ENCODE measurements at regions not wholly inside any gene's neighbourhood (a gene's known extent, or its start where the extent isn't known, plus 50 kb on each side); places are given as distances from the start of the nearest gene placed in this dataset.

GRCh38 chr19:33887891-33888290 is 91.2 kb downstream of the KCTD15 start:
- TF ChIP-seq, protein P1, sequence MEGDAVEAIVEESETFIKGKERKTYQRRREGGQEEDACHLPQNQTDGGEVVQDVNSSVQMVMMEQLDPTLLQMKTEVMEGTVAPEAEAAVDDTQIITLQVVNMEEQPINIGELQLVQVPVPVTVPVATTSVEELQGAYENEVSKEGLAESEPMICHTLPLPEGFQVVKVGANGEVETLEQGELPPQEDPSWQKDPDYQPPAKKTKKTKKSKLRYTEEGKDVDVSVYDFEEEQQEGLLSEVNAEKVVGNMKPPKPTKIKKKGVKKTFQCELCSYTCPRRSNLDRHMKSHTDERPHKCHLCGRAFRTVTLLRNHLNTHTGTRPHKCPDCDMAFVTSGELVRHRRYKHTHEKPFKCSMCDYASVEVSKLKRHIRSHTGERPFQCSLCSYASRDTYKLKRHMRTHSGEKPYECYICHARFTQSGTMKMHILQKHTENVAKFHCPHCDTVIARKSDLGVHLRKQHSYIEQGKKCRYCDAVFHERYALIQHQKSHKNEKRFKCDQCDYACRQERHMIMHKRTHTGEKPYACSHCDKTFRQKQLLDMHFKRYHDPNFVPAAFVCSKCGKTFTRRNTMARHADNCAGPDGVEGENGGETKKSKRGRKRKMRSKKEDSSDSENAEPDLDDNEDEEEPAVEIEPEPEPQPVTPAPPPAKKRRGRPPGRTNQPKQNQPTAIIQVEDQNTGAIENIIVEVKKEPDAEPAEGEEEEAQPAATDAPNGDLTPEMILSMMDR (conservative IDR thresholded peaks at IDR 0.05; ENCODE audit: low read depth, low read length) = no peak
- Histone ChIP-seq H3K9ac (no peak overlapping the region), H3K4me2 (no peak overlapping the region), H3K27ac (no peak overlapping the region), H4K20me1 (ENCODE audit: insufficient read depth) (no peaks in the 10 kb centered on the region), H3K4me1 (ENCODE audit: low read depth, poor library complexity, severe bottlenecking) (no peaks in the 10 kb centered on the region), H3K4me3 (IDR thresholded peaks at IDR 0.05; ENCODE audit: insufficient read depth, low read depth, low read length) (no peak overlapping the region), H2AFZ (ENCODE audit: low read depth) (no peak overlapping the region), H3K36me3 (ENCODE audit: insufficient read depth) (no peaks in the 10 kb centered on the region), H3K79me2 (ENCODE audit: insufficient read depth, low read depth) (no peaks in the 10 kb centered on the region), H3K27me3 (ENCODE audit: insufficient read depth, low read depth) (no peaks in the 10 kb centered on the region)

- Histone ChIP-seq H3K4me3 (IDR thresholded peaks at IDR 0.05; ENCODE audit: insufficient read depth, low read depth, low read length) (no peak overlapping the region), H4K20me1 (ENCODE audit: insufficient read depth) (no peaks in the 10 kb centered on the region), H3K27me3 (ENCODE audit: insufficient read depth, low read depth) (no peaks in the 10 kb centered on the region), H2AFZ (ENCODE audit: low read depth) (no peak overlapping the region), H3K4me1 (ENCODE audit: low read depth, poor library complexity, severe bottlenecking) (no peaks in the 10 kb centered on the region), H3K27ac (no peak overlapping the region), H3K9ac (no peak overlapping the region), H3K4me2 (no peak overlapping the region), H3K79me2 (ENCODE audit: insufficient read depth, low read depth) (no peaks in the 10 kb centered on the region), H3K36me3 (ENCODE audit: insufficient read depth) (no peaks in the 10 kb centered on the region)
- TF ChIP-seq, protein P1 (conservative IDR thresholded peaks at IDR 0.05; ENCODE audit: low read depth, low read length) = no peak
Measured at GRCh38 chr19:33888665-33889064, 92.0 kb downstream of the KCTD15 start.

- H4K20me1 ChIP-seq (ENCODE audit: insufficient read depth) = no peaks in the 10 kb centered on the region
- no peak overlapping the region for H2AFZ ChIP-seq (ENCODE audit: low read depth)
- H3K4me1 ChIP-seq (ENCODE audit: low read depth, poor library complexity, severe bottlenecking) = no peaks in the 10 kb centered on the region
- H3K79me2 ChIP-seq (ENCODE audit: insufficient read depth, low read depth) = no peaks in the 10 kb centered on the region
- H3K27me3 ChIP-seq (ENCODE audit: insufficient read depth, low read depth) = no peaks in the 10 kb centered on the region
- H3K36me3 ChIP-seq (ENCODE audit: insufficient read depth) = no peaks in the 10 kb centered on the region
- H3K4me2 ChIP-seq = no peak overlapping the region
- no peak overlapping the region for H3K4me3 ChIP-seq (IDR thresholded peaks at IDR 0.05; ENCODE audit: insufficient read depth, low read depth, low read length)
- H3K27ac ChIP-seq = no peak overlapping the region
- H3K9ac ChIP-seq = no peak overlapping the region
- TF ChIP-seq, protein P1 (conservative IDR thresholded peaks at IDR 0.05; ENCODE audit: low read depth, low read length) = no peak
Measured at GRCh38 chr19:33890569-33890968, 93.9 kb downstream of the KCTD15 start.

DNA sequence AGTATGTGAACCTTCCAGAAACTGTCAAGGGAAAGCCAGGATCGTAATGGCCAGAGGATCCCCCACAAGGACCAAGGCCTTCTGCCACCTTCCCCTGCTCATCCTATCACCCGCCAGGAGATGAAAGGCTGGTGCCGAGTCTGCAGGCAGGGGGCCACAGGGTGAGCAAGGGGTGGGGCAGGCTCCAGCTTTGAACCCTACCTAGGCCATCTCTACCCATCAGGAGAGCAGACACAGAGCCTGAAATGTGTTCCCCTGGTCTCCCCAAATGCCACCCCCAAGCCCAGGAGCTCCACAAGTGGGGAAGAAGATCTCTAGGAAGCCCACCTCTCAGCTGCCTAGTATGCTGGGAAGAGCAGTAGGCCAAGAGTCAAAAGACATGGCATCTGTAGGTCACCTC is 95.1 kb downstream of the KCTD15 start:
- H3K27ac ChIP-seq = no peak overlapping the region
- H3K79me2 ChIP-seq (ENCODE audit: insufficient read depth, low read depth) = no peaks in the 10 kb centered on the region
- no peaks in the 10 kb centered on the region for H4K20me1 ChIP-seq (ENCODE audit: insufficient read depth)
- no peak overlapping the region for H3K9ac ChIP-seq
- H3K4me2 ChIP-seq = no peak overlapping the region
- H3K36me3 ChIP-seq (ENCODE audit: insufficient read depth) = no peaks in the 10 kb centered on the region
- H3K4me3 ChIP-seq (IDR thresholded peaks at IDR 0.05; ENCODE audit: insufficient read depth, low read depth, low read length) = no peak overlapping the region
- H2AFZ ChIP-seq (ENCODE audit: low read depth) = no peak overlapping the region
- TF ChIP-seq, protein P1 (conservative IDR thresholded peaks at IDR 0.05; ENCODE audit: low read depth, low read length) = no peak
- H3K27me3 ChIP-seq (ENCODE audit: insufficient read depth, low read depth) = no peaks in the 10 kb centered on the region
- no peaks in the 10 kb centered on the region for H3K4me1 ChIP-seq (ENCODE audit: low read depth, poor library complexity, severe bottlenecking)
